Hepatocyte (in vitro differentiated cells): ENCODE measurements at regions not wholly inside any gene's neighbourhood (a gene's known extent, or its start where the extent isn't known, plus 50 kb on each side); places are given as distances from the start of the nearest gene placed in this dataset.

ENCODE experiments used
- DNase-seq: peaks from one replicate; pipeline ENCODE4 v3.0.0-alpha.2; 2016; ENCODE audit warnings: low spot score
- H2AFZ ChIP-seq: fragments of 200-600 bp; sonication (generic); 2 replicates; pipeline ENCODE4 v1.6.0; 2016; ENCODE audit warnings: antibody characterized with exemption, mild to moderate bottlenecking
- H3K27ac ChIP-seq: fragments of 200-600 bp; sonication (generic); 2 replicates; pipeline ENCODE4 v1.5.1; 2016; ENCODE audit warnings: mild to moderate bottlenecking
- H3K27me3 ChIP-seq: fragments of 200-600 bp; sonication (generic); 2 replicates; pipeline ENCODE4 v1.6.1; 2016
- H3K36me3 ChIP-seq: fragments of 200-600 bp; sonication (generic); replicated peaks from 2 replicates; pipeline ENCODE4 v1.5.1; 2016; ENCODE audit warnings: low read depth; ENCODE audit not compliant: insufficient read depth
- H3K4me1 ChIP-seq: fragments of 200-600 bp; sonication (generic); 2 replicates; pipeline ENCODE4 v1.5.1; 2016; ENCODE audit warnings: mild to moderate bottlenecking, moderate library complexity; ENCODE audit not compliant: insufficient read depth
- H3K4me2 ChIP-seq: fragments of 200-600 bp; sonication (generic); 2 replicates; pipeline ENCODE4 v1.6.0; 2016
- H3K4me3 ChIP-seq: fragments of 200-600 bp; sonication (generic); 2 replicates; pipeline ENCODE4 v1.5.1; 2016; ENCODE audit warnings: mild to moderate bottlenecking
- H3K79me2 ChIP-seq: fragments of 200-600 bp; sonication (generic); 2 replicates; pipeline ENCODE4 v1.6.0; 2017; ENCODE audit warnings: mild to moderate bottlenecking
- H3K9me2 ChIP-seq: fragments of 200-600 bp; sonication (generic); replicated peaks from 2 replicates; pipeline ENCODE4 v1.6.0; 2017; ENCODE audit warnings: mild to moderate bottlenecking; ENCODE audit not compliant: insufficient read depth
- H3K9me3 ChIP-seq: fragments of 200-600 bp; sonication (generic); 2 replicates; pipeline ENCODE4 v1.5.1; 2016; ENCODE audit warnings: low read depth, mild to moderate bottlenecking
- H4K20me1 ChIP-seq: fragments of 200-600 bp; sonication (generic); 2 replicates; pipeline ENCODE4 v1.6.0; 2016; ENCODE audit warnings: mild to moderate bottlenecking; ENCODE audit not compliant: insufficient read depth, poor library complexity, severe bottlenecking
- CTCF ChIP-seq: fragments of 200-600 bp; sonication (generic); IDR thresholded peaks from 2 replicates; pipeline ENCODE4 v1.5.1; 2016; ENCODE audit warnings: antibody characterized with exemption, mild to moderate bottlenecking; ENCODE audit not compliant: poor library complexity
- EZH2 ChIP-seq: fragments of 200-600 bp; sonication (generic); IDR thresholded peaks from 2 replicates; pipeline ENCODE4 v1.6.1; 2016; ENCODE audit warnings: antibody characterized with exemption, mild to moderate bottlenecking, borderline replicate concordance
- EZH2phosphoT487 ChIP-seq: fragments of 200-600 bp; sonication (generic); IDR thresholded peaks from one replicate; pipeline ENCODE4 v1.6.1; 2018; ENCODE audit warnings: antibody characterized with exemption, mild to moderate bottlenecking, low read depth, moderate library complexity; ENCODE audit not compliant: unreplicated experiment, severe bottlenecking
- WGBS: methylation state at CpG from one replicate; pipeline ENCODE4 v1.1.6; 2016; ENCODE audit warnings: low lambda C conversion rate; ENCODE audit errors: missing lambda C conversion rate; 5-methylcytosine and 5-hydroxymethylcytosine counted together

GRCh38 chr9:131799177-131799823, 59.4 kb upstream of the RAPGEF1 start:
- no peak overlapping the region for H2AFZ ChIP-seq
- no peak for TF ChIP-seq EZH2phosphoT487
- TF ChIP-seq CTCF: no peak
- no peak for TF ChIP-seq EZH2

GRCh38 chr9:131798246-131798645, 58.4 kb upstream of the RAPGEF1 start:
- H3K79me2 ChIP-seq: no peaks in the 10 kb centered on the region
- H2AFZ ChIP-seq: no peak overlapping the region
- no peak overlapping the region for H3K4me3 ChIP-seq
- no peaks in the 10 kb centered on the region for H3K4me1 ChIP-seq
- H3K4me2 ChIP-seq: no peak overlapping the region
- DNase-seq: no peak
- no peaks in the 10 kb centered on the region for H4K20me1 ChIP-seq
- H3K36me3 ChIP-seq: no peaks in the 10 kb centered on the region
- H3K27ac ChIP-seq: no peak overlapping the region
- TF ChIP-seq EZH2phosphoT487 (no peak), EZH2 (no peak), CTCF (no peak)
- H3K27me3 ChIP-seq: peaks cover 5% of the 10 kb centered on the region
- H3K9me3 ChIP-seq: no peaks in the 10 kb centered on the region
- 57% methylated on average over 7 of the region's 7 CpGs for WGBS
- no peaks in the 10 kb centered on the region for H3K9me2 ChIP-seq

More at GRCh38 chr9:131799177-131799823, 59.4 kb upstream of the RAPGEF1 start:
- Histone ChIP-seq H3K27me3 (peaks cover 5% of the 10 kb centered on the region), H3K9me3 (no peaks in the 10 kb centered on the region), H3K9me2 (no peaks in the 10 kb centered on the region), H3K4me2 (no peak overlapping the region), H4K20me1 (no peaks in the 10 kb centered on the region), H3K4me3 (no peak overlapping the region), H3K79me2 (no peaks in the 10 kb centered on the region), H3K4me1 (no peaks in the 10 kb centered on the region), H3K27ac (no peak overlapping the region), H3K36me3 (no peaks in the 10 kb centered on the region)
- WGBS: 56% methylated on average over 8 of the region's 8 CpGs
- DNase-seq: peak; percentile 80

- DNase-seq: no peak
- H3K4me2 ChIP-seq: no peak overlapping the region
- H2AFZ ChIP-seq: no peak overlapping the region
Measured at GRCh38 chr9:131794393-131794792, 54.5 kb upstream of the RAPGEF1 start.

More at GRCh38 chr9:131794393-131794792, 54.5 kb upstream of the RAPGEF1 start:
- TF ChIP-seq EZH2phosphoT487 (no peak), CTCF (no peak), EZH2 (no peak)
- WGBS: 73% methylated on average over 15 of the region's 15 CpGs
- Histone ChIP-seq H3K9me2 (no peaks in the 10 kb centered on the region), H3K27me3 (peaks cover 5% of the 10 kb centered on the region), H3K9me3 (no peaks in the 10 kb centered on the region), H3K27ac (no peak overlapping the region), H4K20me1 (no peaks in the 10 kb centered on the region), H3K4me1 (no peaks in the 10 kb centered on the region), H3K36me3 (no peaks in the 10 kb centered on the region), H3K4me3 (no peak overlapping the region), H3K79me2 (no peaks in the 10 kb centered on the region)
